ENCODE measurements at regions not wholly inside any gene's neighbourhood (a gene's known extent, or its start where the extent isn't known, plus 50 kb on each side); places are given as distances from the start of the nearest gene placed in this dataset.
A peak's percentile ranks its signal among the peaks of the same experiment; 100 is the strongest.
"Not testable (repeated sequence)": the region's sequence is repeated elsewhere in the genome, so short reads cannot be mapped to it uniquely, and the experiment has no call there.

DNA sequence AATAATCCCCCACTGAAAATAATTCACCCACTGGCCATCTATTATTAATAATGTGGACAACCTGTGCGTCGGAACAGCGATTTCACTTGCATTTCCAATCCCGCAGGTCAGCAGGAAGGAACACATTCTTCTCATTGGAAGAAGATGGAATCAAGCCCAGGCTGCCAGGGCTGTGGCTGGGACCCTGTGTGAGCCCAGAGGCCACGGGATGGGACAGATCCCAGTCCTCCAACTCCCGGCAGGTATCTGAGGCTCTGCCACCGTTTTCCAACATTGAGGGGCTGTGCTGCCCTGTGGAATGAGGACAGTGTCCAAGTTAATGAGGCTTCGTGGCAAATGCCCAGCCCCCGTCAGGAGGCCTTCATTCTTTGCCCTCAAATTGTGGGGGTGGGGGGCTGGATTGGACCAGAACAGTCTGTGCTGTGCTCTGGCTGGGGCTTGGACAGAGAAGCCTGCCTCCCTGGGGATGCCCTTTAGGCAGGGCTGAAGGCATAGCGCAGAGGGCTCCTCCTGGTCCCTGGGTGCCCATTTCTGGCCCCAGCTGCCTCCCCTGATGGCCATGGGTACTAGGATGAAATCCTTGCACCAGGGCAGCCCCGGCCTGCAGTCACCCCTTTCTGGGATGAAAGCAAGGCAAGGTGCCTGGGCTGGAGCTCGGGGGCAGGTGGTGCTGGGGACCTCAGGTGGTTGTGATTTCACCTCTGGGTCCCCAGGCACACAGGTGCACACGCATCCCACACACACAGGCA is 195.0 kb upstream of the PPP1R26 start (continued):
- TF ChIP-seq TOE1 (IDR thresholded peaks at IDR 0.05; ENCODE audit: borderline replicate concordance) (no peak), TOE1 (CRISPR knock-in tag; IDR thresholded peaks at IDR 0.05; ENCODE audit: borderline replicate concordance, low read depth) (no peak)

DNA sequence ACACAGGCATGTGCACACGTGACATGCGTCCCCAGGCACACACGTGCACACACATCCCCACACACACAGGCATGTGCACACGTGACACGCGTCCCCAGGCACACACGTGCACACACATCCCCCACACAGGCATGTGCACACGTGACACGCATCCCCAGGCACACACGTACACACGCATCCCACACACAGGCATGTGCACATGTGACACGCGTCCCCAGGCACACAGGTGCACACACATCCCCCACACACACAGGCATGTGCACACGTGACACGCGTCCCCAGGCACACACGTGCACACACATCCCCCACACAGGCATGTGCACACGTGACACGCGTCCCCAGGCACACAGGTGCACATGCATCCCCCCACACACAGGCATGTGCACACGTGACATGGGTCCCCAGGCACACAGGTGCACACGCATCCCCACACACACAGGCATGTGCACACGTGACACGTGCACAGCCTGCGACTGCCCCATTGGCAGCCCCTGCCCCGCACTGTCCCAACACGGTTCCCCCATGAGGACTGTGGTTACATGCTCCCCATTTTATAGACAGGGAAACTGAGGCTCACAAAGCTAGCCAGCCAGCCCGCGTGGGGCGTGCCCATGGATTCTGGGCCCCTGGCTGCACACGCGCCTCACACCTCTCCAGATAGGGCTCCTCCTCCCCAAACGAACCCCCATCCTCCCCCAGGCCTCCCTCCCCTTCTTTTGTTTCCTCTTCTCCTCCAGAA is 193.2 kb upstream of the PPP1R26 start:
- DNase-seq (ENCODE audit: extremely low read depth in 1 of 4, low spot score in 3 of 4); BruUV-seq (replicated peaks); H3K79me2 ChIP-seq (ENCODE audit: control insufficient read depth, insufficient read depth, low read length); H3K9ac ChIP-seq (ENCODE audit: insufficient read depth in 1 of 2, low read depth in 2 of 2, low read length in 2 of 2); FAIRE-seq; ATAC-seq; intact Hi-C loops (cut with micrococcal nuclease); H3K9me3 ChIP-seq (replicated peaks; ENCODE audit: control insufficient read depth, insufficient read depth, low read depth, low read length); H3K4me2 ChIP-seq (ENCODE audit: insufficient read depth, low read length); H2AFZ ChIP-seq (ENCODE audit: low read depth, low read length); POLR2A ChIA-PET; in situ Hi-C loops (cut with MboI); H3K4me3 ChIP-seq; H3K9me1 ChIP-seq (ENCODE audit: control insufficient read depth, insufficient read depth, low read length); CTCF ChIA-PET (ENCODE audit: low intra/inter-chr PET ratio); H3K4me1 ChIP-seq (replicated peaks in 1 of 2; ENCODE audit: control insufficient read depth in 2 of 2, insufficient read depth in 2 of 2, low read length in 2 of 2); H3K36me3 ChIP-seq (ENCODE audit: control insufficient read depth, insufficient read depth, low read length); H3K27ac ChIP-seq (ENCODE audit: extremely low read depth, low read depth, low read length): not testable (repeated sequence)
- Histone ChIP-seq H4K20me1 (replicated peaks; ENCODE audit: control insufficient read depth, insufficient read depth, low read length) (peaks cover 10% of the 10 kb centered on the region; the same call in 1 of the 2 replicates), H3K27me3 (ENCODE audit: control insufficient read depth in 2 of 2, insufficient read depth in 2 of 2, low read length in 2 of 2) (peaks cover 26 to 53% of the 10 kb centered on the region in 2 experiments)
- TF ChIP-seq, protein P1, sequence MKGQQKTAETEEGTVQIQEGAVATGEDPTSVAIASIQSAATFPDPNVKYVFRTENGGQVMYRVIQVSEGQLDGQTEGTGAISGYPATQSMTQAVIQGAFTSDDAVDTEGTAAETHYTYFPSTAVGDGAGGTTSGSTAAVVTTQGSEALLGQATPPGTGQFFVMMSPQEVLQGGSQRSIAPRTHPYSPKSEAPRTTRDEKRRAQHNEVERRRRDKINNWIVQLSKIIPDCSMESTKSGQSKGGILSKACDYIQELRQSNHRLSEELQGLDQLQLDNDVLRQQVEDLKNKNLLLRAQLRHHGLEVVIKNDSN (CRISPR knock-in tag; IDR thresholded peaks at IDR 0.05), result peak; percentile 42; the same call in 1 of the 2 replicates
- TF ChIP-seq, protein P2, sequence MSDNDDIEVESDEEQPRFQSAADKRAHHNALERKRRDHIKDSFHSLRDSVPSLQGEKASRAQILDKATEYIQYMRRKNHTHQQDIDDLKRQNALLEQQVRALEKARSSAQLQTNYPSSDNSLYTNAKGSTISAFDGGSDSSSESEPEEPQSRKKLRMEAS (CRISPR knock-in tag; IDR thresholded peaks at IDR 0.05), result peak; percentile 25; the same call in 1 of the 2 replicates
- WGBS (ENCODE audit: insufficient coverage, low coverage, missing lambda C conversion rate), result 8% methylated on average over 24 of the region's 33 CpGs

All from K562 (cell line).